22Rv1 (cell line): ENCODE measurements at regions not wholly inside any gene's neighbourhood (a gene's known extent, or its start where the extent isn't known, plus 50 kb on each side); places are given as distances from the start of the nearest gene placed in this dataset.

Experiments used
- H3K27ac ChIP-seq: fragments of 450-650 bp; 2 replicates; pipeline ENCODE4 v1.5.1; 2017
- CTCF ChIP-seq: fragments of 450-650 bp; IDR thresholded peaks from 2 replicates; pipeline ENCODE4 v1.5.1; 2017; ENCODE audit warnings: mild to moderate bottlenecking
- ZFX ChIP-seq: fragments of 450-650 bp; IDR thresholded peaks from 2 replicates; pipeline ENCODE4 v1.6.1; 2017; ENCODE audit warnings: antibody characterized with exemption, borderline replicate concordance

GRCh38 chr15:92244703-92245102 is 149.0 kb upstream of the ST8SIA2 start:
- no peak overlapping the region for H3K27ac ChIP-seq
- TF ChIP-seq CTCF: no peak
- no peak for TF ChIP-seq ZFX

GRCh38 chr15:92247649-92248242 is 145.9 kb upstream of the ST8SIA2 start:
- no peak overlapping the region for H3K27ac ChIP-seq
- TF ChIP-seq CTCF (no peak), ZFX (no peak)

- TF ChIP-seq CTCF (no peak), ZFX (no peak)
- no peak overlapping the region for H3K27ac ChIP-seq
These were observed 126.6 kb upstream of the ST8SIA2 start for GRCh38 chr15:92266796-92267685.

GRCh38 chr15:92268900-92269299 is 124.8 kb upstream of the ST8SIA2 start:
- TF ChIP-seq ZFX: no peak
- TF ChIP-seq CTCF: no peak
- no peak overlapping the region for H3K27ac ChIP-seq

GRCh38 chr15:92271179-92271578 is 122.5 kb upstream of the ST8SIA2 start:
- H3K27ac ChIP-seq: no peak overlapping the region
- TF ChIP-seq CTCF (no peak), ZFX (no peak)

GRCh38 chr15:92272106-92272505 is 121.6 kb upstream of the ST8SIA2 start:
- no peak overlapping the region for H3K27ac ChIP-seq
- TF ChIP-seq CTCF (no peak), ZFX (no peak)

- TF ChIP-seq ZFX (no peak), CTCF (no peak)
- H3K27ac ChIP-seq: no peak overlapping the region
These were observed 120.4 kb upstream of the ST8SIA2 start for GRCh38 chr15:92273286-92273685.
